ENCODE measurements at regions not wholly inside any gene's neighbourhood (a gene's known extent, or its start where the extent isn't known, plus 50 kb on each side); places are given as distances from the start of the nearest gene placed in this dataset.

GRCh38 chr2:41441958-41442357 lies 605.9 kb upstream of the PKDCC start:
- TF ChIP-seq CTCF (conservative IDR thresholded peaks at IDR 0.05; ENCODE audit: low read depth, low read length) (no peak), EZH2 (IDR thresholded peaks at IDR 0.05; ENCODE audit: borderline replicate concordance, low read depth, low read length, poor library complexity, severe bottlenecking) (no peak)

All from A673 (cell line).